ENCODE measurements at regions not wholly inside any gene's neighbourhood (a gene's known extent, or its start where the extent isn't known, plus 50 kb on each side); places are given as distances from the start of the nearest gene placed in this dataset.
"Not testable (repeated sequence)": the region's sequence is repeated elsewhere in the genome, so short reads cannot be mapped to it uniquely, and the experiment has no call there.

- Histone ChIP-seq H3K36me3 (no peaks in the 10 kb centered on the region), H3K27ac (no peak overlapping the region), H3K27me3 (peaks cover 0 to 6% (median 0%) of the 10 kb centered on the region in 9 donors), H3K4me3 (no peak overlapping the region), H3K9me3 (no peaks in the 10 kb centered on the region), H3K4me1 (no peaks in the 10 kb centered on the region)
- TF ChIP-seq POLR2A (IDR thresholded peaks at IDR 0.05) (no peak), CTCF (IDR thresholded peaks at IDR 0.05) (no peak)
- ATAC-seq (no peak), DNase-seq (no peak)
- WGBS, 4 donors: 77 to 93% (median 85%) methylated on average over 1 of the region's 1 CpG
- intact Hi-C loops (cut with DNase I): no loop called here
These were observed 94.3 kb upstream of the FRMD4A start for GRCh38 chr10:14425034-14425433.

GRCh38 chr10:14423111-14423744 lies 92.5 kb upstream of the FRMD4A start:
- no peaks in the 10 kb centered on the region for H3K9me3 ChIP-seq
- peaks cover 0 to 4% (median 0%) of the 10 kb centered on the region in 9 donors for H3K27me3 ChIP-seq
- intact Hi-C loops (cut with DNase I): no loop called here
- no peak overlapping the region for H3K27ac ChIP-seq
- H3K36me3 ChIP-seq: no peaks in the 10 kb centered on the region
- ATAC-seq (no peak), DNase-seq (no peak)
- no peaks in the 10 kb centered on the region for H3K4me1 ChIP-seq
- WGBS, 4 donors: 75 to 81% (median 77%) methylated on average over 6 of the region's 6 CpGs
- no peak overlapping the region for H3K4me3 ChIP-seq
- TF ChIP-seq CTCF (IDR thresholded peaks at IDR 0.05) (no peak), POLR2A (IDR thresholded peaks at IDR 0.05) (no peak)

GRCh38 chr10:14422431-14422830 lies 91.7 kb upstream of the FRMD4A start:
- Histone ChIP-seq H3K9me3 (no peaks in the 10 kb centered on the region), H3K27me3 (no peaks in the 10 kb centered on the region), H3K27ac (no peak overlapping the region), H3K4me1 (no peaks in the 10 kb centered on the region), H3K36me3 (no peaks in the 10 kb centered on the region), H3K4me3 (no peak overlapping the region)
- DNase-seq (no peak), ATAC-seq (no peak)
- intact Hi-C loops (cut with DNase I): no loop called here
- TF ChIP-seq CTCF (IDR thresholded peaks at IDR 0.05) (no peak), POLR2A (IDR thresholded peaks at IDR 0.05) (no peak)
- 69 to 80% (median 72%) methylated on average over 2 of the region's 2 CpGs for WGBS, 4 donors

- Histone ChIP-seq H3K27ac (no peak overlapping the region), H3K4me3 (no peak overlapping the region), H3K36me3 (no peaks in the 10 kb centered on the region), H3K4me1 (no peaks in the 10 kb centered on the region), H3K9me3 (no peaks in the 10 kb centered on the region), H3K27me3 (no peaks in the 10 kb centered on the region)
- TF ChIP-seq POLR2A (IDR thresholded peaks at IDR 0.05): no peak
- intact Hi-C loops (cut with DNase I): no loop called here
- ATAC-seq: no peak
- 55 to 89% (median 76%) methylated on average over 3 of the region's 3 CpGs for WGBS, 4 donors
- DNase-seq: no peak
These were observed 91.2 kb upstream of the FRMD4A start for GRCh38 chr10:14421941-14422340.

GRCh38 chr10:14417336-14417735 lies 86.6 kb upstream of the FRMD4A start:
- H3K4me1 ChIP-seq; DNase-seq; H3K4me3 ChIP-seq; ATAC-seq; H3K27ac ChIP-seq; H3K27me3 ChIP-seq; intact Hi-C loops (cut with DNase I); H3K36me3 ChIP-seq; H3K9me3 ChIP-seq: not testable (repeated sequence)
- 88 to 100% (median 90%) methylated on average over 2 of the region's 2 CpGs for WGBS, 4 donors

Data from heart left ventricle (tissue), 16 donors.